Heart left ventricle (tissue), 16 donors: ENCODE measurements at regions not wholly inside any gene's neighbourhood (a gene's known extent, or its start where the extent isn't known, plus 50 kb on each side); places are given as distances from the start of the nearest gene placed in this dataset.

Source experiments
- ATAC-seq, 4 donors: fragments of 200-7000 bp; cut with Tn5 transposase; one replicate each; pipeline ENCODE4 v1.9.1; 2020 to 2022; ENCODE audit warnings: moderate library complexity in 4 of 4, mild to moderate bottlenecking in 3 of 4, moderate number of reproducible peaks in 1 of 4
- DNase-seq, 5 donors: peaks; one replicate each; pipeline ENCODE4 v3.0.0-alpha.2; 2020
- H3K27ac ChIP-seq, 12 donors: fragments of 200-600 bp; sonication (generic) in 4 of 12; one replicate each; pipeline versions ENCODE4 v1.5.0 to v1.8.0; 2016 to 2022; ENCODE audit warnings: mild to moderate bottlenecking in 2 of 12
- H3K27me3 ChIP-seq, 9 donors: fragments of 200-600 bp; sonication (generic) in 2 of 9; one replicate each; pipeline versions ENCODE4 v1.5.1 to v1.8.0; 2016 to 2022; ENCODE audit warnings: mild to moderate bottlenecking in 3 of 9
- H3K36me3 ChIP-seq, 9 donors: fragments of 200-600 bp; sonication (generic) in 2 of 9; one replicate each; pipeline versions ENCODE4 v1.5.0 to v1.8.0; 2018 to 2022; ENCODE audit warnings: mild to moderate bottlenecking in 2 of 9
- H3K4me1 ChIP-seq, 12 donors: fragments of 200-600 bp; sonication (generic) in 4 of 12; one replicate each; pipeline versions ENCODE4 v1.5.0 to v1.8.0; 2016 to 2022; ENCODE audit warnings: mild to moderate bottlenecking in 3 of 12
- H3K4me3 ChIP-seq, 12 donors: fragments of 200-600 bp; sonication (generic) in 4 of 12; one replicate each; pipeline versions ENCODE4 v1.5.0 to v1.8.0; 2017 to 2022; ENCODE audit warnings: mild to moderate bottlenecking in 9 of 12, moderate library complexity in 4 of 12
- H3K9me3 ChIP-seq, 12 donors: fragments of 200-600 bp; sonication (generic) in 4 of 12; one replicate each; pipeline versions ENCODE4 v1.5.0 to v1.8.0; 2016 to 2022; ENCODE audit warnings: mild to moderate bottlenecking in 1 of 12
- CTCF ChIP-seq, 12 donors: fragments of 200-600 bp; sonication (generic) in 4 of 12; IDR thresholded peaks; one replicate each; pipeline versions ENCODE4 v1.5.0 to v1.8.0; 2018 to 2022; ENCODE audit warnings: antibody characterized with exemption in 12 of 12, mild to moderate bottlenecking in 5 of 12
- POLR2A ChIP-seq, 2 donors: fragments of 450-650 bp; IDR thresholded peaks; one replicate each; pipeline ENCODE4 v1.6.1; 2017; ENCODE audit warnings: antibody characterized with exemption in 2 of 2, mild to moderate bottlenecking in 2 of 2, moderate library complexity in 2 of 2
- WGBS, 4 donors: extraction: QIAGEN DNeasy Blood & Tissue Kit in 2 of 4; methylation state at CpG; one replicate each; pipeline versions ENCODE4 v1.1.5 to v1.1.7; 2013 to 2018; 5-methylcytosine and 5-hydroxymethylcytosine counted together
- intact Hi-C, 10 donors: fragments of 100-400 bp; cut with DNase I; formaldehyde crosslinking; loops; one replicate each; pipeline versions ENCODE4 v1.11.1 to v1.14.2; 2022
- donor health status: ischemic (EF 13 %, LVEDD 7.1; RV severe dilation, severe dysfunction).
- donor health status: healthy with polysubstance abuse.
- donor health status: DM: no; HTN: yes; CAD: no.
- donor health status: DM: no; HTN: no; CAD: no.
- donor health status: ischemic (EF 25% LVEDD 6.9; RV normal size, moderate dysfunction).
- donor health status: ischemic (EF 25% LVEDD 5.7; RV mildly dilated, moderate dysfunction).
- donor health status: healthy.
- donor health status: DM: yes; HTN: yes; CAD: no.
- donor health status: ischemic (EF 35%, LVEDD 5.7; RV mildly dilated, moderate dysfunction).
- donor health status: nonischemic (EF 11% LVEDD 7.7; RV severe dilation, severe dysfunction).
- donor health status: DM: yes; HTN: yes; CAD: no.
- donor health status: PGD.
- donor health status: ischemic (EF 29% LVEDD 5.4; RV normal size, mild dysfunction).
- donor health status: nonischemic (EF 23%, LVEDD 6.1; RV moderate dilation, normal function).

- H3K36me3 ChIP-seq, result no peaks in the 10 kb centered on the region
- DNase-seq (no peak), ATAC-seq (no peak)
- intact Hi-C loops, result no loop called here
- H3K4me1 ChIP-seq, result no peaks in the 10 kb centered on the region
- peaks cover 0 to 4% (median 0%) of the 10 kb centered on the region in 9 donors for H3K27me3 ChIP-seq
- no peak overlapping the region for H3K4me3 ChIP-seq
- peaks cover 0 to 7% (median 0%) of the 10 kb centered on the region in 12 donors for H3K9me3 ChIP-seq
- TF ChIP-seq CTCF (IDR thresholded peaks at IDR 0.05) (no peak), POLR2A (IDR thresholded peaks at IDR 0.05) (no peak)
- H3K27ac ChIP-seq, result no peak overlapping the region
- 46 to 67% (median 51%) methylated on average over 2 of the region's 2 CpGs for WGBS, 4 donors
Observed at GRCh38 chr16:56022818-56023217, 147.6 kb upstream of the CES5A start.

- intact Hi-C loops, result loop anchor here in 1 of 10 donors (10.0 kb wide), 1 partner anchor 786 kb away; no protein-coding TSS in a partner anchor
- ATAC-seq, result no peak
- no peaks in the 10 kb centered on the region for H3K4me1 ChIP-seq
Observed at GRCh38 chr16:56019274-56019673, 144.1 kb upstream of the CES5A start.

GRCh38 chr16:56013962-56014552, 138.9 kb upstream of the CES5A start:
- TF ChIP-seq CTCF (IDR thresholded peaks at IDR 0.05), result no peak
- no peak for TF ChIP-seq POLR2A (IDR thresholded peaks at IDR 0.05)
- Histone ChIP-seq H3K4me3 (no peak overlapping the region), H3K27me3 (peaks cover 0 to 4% (median 0%) of the 10 kb centered on the region in 9 donors), H3K36me3 (no peaks in the 10 kb centered on the region), H3K9me3 (no peaks in the 10 kb centered on the region), H3K27ac (no peak overlapping the region), H3K4me1 (no peaks in the 10 kb centered on the region)
- ATAC-seq, result peak in 2 of 4 donors; percentile 56 to 72
- intact Hi-C loops, result loop anchor here in 1 of 10 donors (10.0 kb wide), 1 partner anchor 791 kb away; no protein-coding TSS in a partner anchor
- DNase-seq, result peak; percentile 21 to 75 (median 57)
- WGBS, 4 donors, result 12 to 22% (median 20%) methylated on average over 6 of the region's 6 CpGs

More at GRCh38 chr16:56019274-56019673, 144.1 kb upstream of the CES5A start:
- Histone ChIP-seq H3K27ac (no peak overlapping the region), H3K4me3 (no peak overlapping the region), H3K9me3 (peaks cover 0 to 7% (median 0%) of the 10 kb centered on the region in 12 donors), H3K27me3 (no peaks in the 10 kb centered on the region), H3K36me3 (no peaks in the 10 kb centered on the region)
- TF ChIP-seq POLR2A (IDR thresholded peaks at IDR 0.05) (no peak), CTCF (IDR thresholded peaks at IDR 0.05) (no peak)
- DNase-seq, result no peak

GRCh38 chr16:56012482-56012811, 137.3 kb upstream of the CES5A start:
- no peak for DNase-seq
- WGBS, 4 donors, result 56 to 63% (median 57%) methylated on average over 3 of the region's 3 CpGs

More at GRCh38 chr16:56012482-56012811, 137.3 kb upstream of the CES5A start:
- Histone ChIP-seq H3K36me3 (no peaks in the 10 kb centered on the region), H3K27ac (no peak overlapping the region), H3K9me3 (no peaks in the 10 kb centered on the region), H3K4me3 (no peak overlapping the region), H3K27me3 (peaks cover 0 to 4% (median 0%) of the 10 kb centered on the region in 9 donors), H3K4me1 (no peaks in the 10 kb centered on the region)
- intact Hi-C loops, result loop anchor here in 1 of 10 donors (10.0 kb wide), 1 partner anchor 792 kb away; no protein-coding TSS in a partner anchor
- TF ChIP-seq POLR2A (IDR thresholded peaks at IDR 0.05) (no peak), CTCF (IDR thresholded peaks at IDR 0.05) (no peak)
- no peak for ATAC-seq
